Breast epithelium (tissue), 3 donors: ENCODE measurements at regions not wholly inside any gene's neighbourhood (a gene's known extent, or its start where the extent isn't known, plus 50 kb on each side); places are given as distances from the start of the nearest gene placed in this dataset.

Experiments used
- CTCF ChIP-seq, 3 donors: fragments of 450-650 bp; IDR thresholded peaks; one replicate each; pipeline ENCODE4 v1.5.1; 2016 to 2017; ENCODE audit warnings: antibody characterized with exemption in 3 of 3, mild to moderate bottlenecking in 3 of 3, moderate library complexity in 3 of 3
- POLR2AphosphoS5 ChIP-seq, 3 donors: sonication (generic); formaldehyde crosslinking; IDR thresholded peaks; one replicate each; pipeline ENCODE4 v1.6.1; 2017; ENCODE audit warnings: antibody characterized with exemption in 3 of 3

GRCh38 chr11:25211635-25212254, 714.9 kb downstream of the LUZP2 start:
- no peak for TF ChIP-seq POLR2AphosphoS5 (IDR thresholded peaks at IDR 0.05)
- TF ChIP-seq CTCF (IDR thresholded peaks at IDR 0.05) = no peak
